ENCODE measurements at regions not wholly inside any gene's neighbourhood (a gene's known extent, or its start where the extent isn't known, plus 50 kb on each side); places are given as distances from the start of the nearest gene placed in this dataset.

DNA sequence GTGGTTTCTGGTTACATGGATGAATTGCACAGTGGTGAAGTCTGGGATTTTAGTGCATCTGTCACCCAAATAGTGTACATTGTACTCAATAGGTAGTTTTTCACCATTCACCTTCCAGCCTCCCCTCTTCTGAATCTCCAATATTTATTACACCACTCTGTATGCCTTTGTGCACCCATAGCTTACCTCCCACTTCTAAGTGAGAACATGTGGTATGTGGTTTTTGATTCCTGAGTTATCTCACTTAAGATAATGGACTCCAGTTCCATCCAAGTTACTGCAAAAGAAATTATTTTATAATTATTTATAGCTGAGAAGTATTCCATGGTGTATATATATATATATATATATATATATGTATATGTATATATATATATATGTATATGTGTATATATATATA is 155.8 kb downstream of the HHIP start:
- TF ChIP-seq, protein P1, sequence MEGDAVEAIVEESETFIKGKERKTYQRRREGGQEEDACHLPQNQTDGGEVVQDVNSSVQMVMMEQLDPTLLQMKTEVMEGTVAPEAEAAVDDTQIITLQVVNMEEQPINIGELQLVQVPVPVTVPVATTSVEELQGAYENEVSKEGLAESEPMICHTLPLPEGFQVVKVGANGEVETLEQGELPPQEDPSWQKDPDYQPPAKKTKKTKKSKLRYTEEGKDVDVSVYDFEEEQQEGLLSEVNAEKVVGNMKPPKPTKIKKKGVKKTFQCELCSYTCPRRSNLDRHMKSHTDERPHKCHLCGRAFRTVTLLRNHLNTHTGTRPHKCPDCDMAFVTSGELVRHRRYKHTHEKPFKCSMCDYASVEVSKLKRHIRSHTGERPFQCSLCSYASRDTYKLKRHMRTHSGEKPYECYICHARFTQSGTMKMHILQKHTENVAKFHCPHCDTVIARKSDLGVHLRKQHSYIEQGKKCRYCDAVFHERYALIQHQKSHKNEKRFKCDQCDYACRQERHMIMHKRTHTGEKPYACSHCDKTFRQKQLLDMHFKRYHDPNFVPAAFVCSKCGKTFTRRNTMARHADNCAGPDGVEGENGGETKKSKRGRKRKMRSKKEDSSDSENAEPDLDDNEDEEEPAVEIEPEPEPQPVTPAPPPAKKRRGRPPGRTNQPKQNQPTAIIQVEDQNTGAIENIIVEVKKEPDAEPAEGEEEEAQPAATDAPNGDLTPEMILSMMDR (optimal IDR thresholded peaks at IDR 0.05 in 1 of 3, IDR thresholded peaks at IDR 0.05 in 1 of 3, conservative IDR thresholded peaks at IDR 0.05 in 1 of 3; ENCODE audit: extremely low read depth in 1 of 3, insufficient read depth in 2 of 3, low read length in 3 of 3): no peak
- TF ChIP-seq EZH2 (IDR thresholded peaks at IDR 0.05; ENCODE audit: low read length): no peak

All from keratinocyte (primary cell).